Spleen (tissue), 7 donors: ENCODE measurements at regions not wholly inside any gene's neighbourhood (a gene's known extent, or its start where the extent isn't known, plus 50 kb on each side); places are given as distances from the start of the nearest gene placed in this dataset.

Source experiments
- POLR2A ChIP-seq, 3 donors: fragments of 450-650 bp; IDR thresholded peaks; one replicate each; pipeline ENCODE4 v1.5.1; 2017; ENCODE audit warnings: antibody characterized with exemption in 3 of 3, mild to moderate bottlenecking in 1 of 3
- POLR2AphosphoS5 ChIP-seq, 3 donors: sonication (generic); formaldehyde crosslinking; IDR thresholded peaks; one replicate each; pipeline ENCODE4 v1.5.1; 2017; ENCODE audit warnings: antibody characterized with exemption in 3 of 3
- TF ChIP-seq, protein P1 (sequence below), 11 experiments: fragments of 200-600 bp in 7 of 11; fragments of 450-650 bp in 4 of 11; sonication (generic) in 4 of 11; IDR thresholded peaks in 8 of 11; conservative IDR thresholded peaks in 3 of 11; 1 replicate in 7 of 11; 2 replicates in 4 of 11; pipeline versions ENCODE4 v1.4.0 to v1.8.0; 2016 to 2021; ENCODE audit warnings: antibody characterized with exemption in 11 of 11, inconsistent platforms in 4 of 11, mild to moderate bottlenecking in 1 of 11
- donor health status: DM: no; HTN: no; CAD: no; lungs with moderate emphysema.
- donor health status: DM: no; HTN: no; CAD: no.
- donor health status: DM: no; HTN: no; CAD: no.

DNA sequence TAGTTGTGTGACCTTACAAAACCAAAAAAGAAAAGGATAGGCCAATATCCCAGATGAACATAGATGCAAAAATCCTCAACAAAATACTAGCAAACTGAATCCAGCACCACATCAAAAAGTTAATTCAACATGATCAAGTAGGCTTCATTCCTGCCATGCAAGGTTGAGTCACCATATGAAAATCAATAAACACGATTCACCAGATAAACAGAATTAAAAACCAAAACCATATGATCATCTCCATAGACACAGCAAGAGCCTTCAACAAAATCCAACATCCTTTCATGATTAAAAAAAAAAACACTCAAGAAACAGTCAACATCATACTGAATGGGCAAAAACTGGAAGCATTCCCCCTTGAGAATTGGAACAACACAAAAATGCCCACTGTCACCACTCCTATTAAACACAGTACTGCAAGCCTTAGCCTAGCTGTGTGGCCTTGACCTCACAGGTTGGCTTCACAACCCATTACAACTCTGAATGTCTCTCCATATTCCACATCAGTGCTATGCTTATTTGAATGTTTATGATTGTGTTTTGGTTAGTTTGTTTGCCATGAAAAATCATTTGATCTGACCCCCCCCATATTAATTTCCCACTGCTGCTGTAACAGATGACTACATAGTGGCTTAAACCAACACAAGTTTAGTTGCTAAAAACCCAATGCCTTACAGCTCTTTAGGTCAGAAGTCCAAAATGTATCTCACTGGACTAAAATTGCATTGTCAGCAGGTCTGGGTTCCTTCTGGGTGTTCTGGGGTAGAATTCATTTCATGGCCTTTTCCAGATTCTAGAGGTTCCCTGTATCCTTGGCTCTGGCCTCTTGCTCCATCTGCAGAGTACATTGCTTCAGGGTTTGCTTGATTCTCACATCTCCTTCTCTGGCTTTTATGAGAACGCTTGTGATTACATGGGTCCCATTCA is 257.1 kb upstream of the DYNLRB2 start:
- TF ChIP-seq, protein P1, sequence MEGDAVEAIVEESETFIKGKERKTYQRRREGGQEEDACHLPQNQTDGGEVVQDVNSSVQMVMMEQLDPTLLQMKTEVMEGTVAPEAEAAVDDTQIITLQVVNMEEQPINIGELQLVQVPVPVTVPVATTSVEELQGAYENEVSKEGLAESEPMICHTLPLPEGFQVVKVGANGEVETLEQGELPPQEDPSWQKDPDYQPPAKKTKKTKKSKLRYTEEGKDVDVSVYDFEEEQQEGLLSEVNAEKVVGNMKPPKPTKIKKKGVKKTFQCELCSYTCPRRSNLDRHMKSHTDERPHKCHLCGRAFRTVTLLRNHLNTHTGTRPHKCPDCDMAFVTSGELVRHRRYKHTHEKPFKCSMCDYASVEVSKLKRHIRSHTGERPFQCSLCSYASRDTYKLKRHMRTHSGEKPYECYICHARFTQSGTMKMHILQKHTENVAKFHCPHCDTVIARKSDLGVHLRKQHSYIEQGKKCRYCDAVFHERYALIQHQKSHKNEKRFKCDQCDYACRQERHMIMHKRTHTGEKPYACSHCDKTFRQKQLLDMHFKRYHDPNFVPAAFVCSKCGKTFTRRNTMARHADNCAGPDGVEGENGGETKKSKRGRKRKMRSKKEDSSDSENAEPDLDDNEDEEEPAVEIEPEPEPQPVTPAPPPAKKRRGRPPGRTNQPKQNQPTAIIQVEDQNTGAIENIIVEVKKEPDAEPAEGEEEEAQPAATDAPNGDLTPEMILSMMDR (IDR thresholded peaks at IDR 0.05 in 8 of 11, conservative IDR thresholded peaks at IDR 0.05 in 3 of 11): no peak
- TF ChIP-seq POLR2AphosphoS5 (IDR thresholded peaks at IDR 0.05) (no peak), POLR2A (IDR thresholded peaks at IDR 0.05) (no peak)
